ENCODE measurements at regions not wholly inside any gene's neighbourhood (a gene's known extent, or its start where the extent isn't known, plus 50 kb on each side); places are given as distances from the start of the nearest gene placed in this dataset.

GRCh38 chr20:24289737-24290481 lies 179.5 kb upstream of the SYNDIG1 start:
- no peak for TF ChIP-seq POLR2A (IDR thresholded peaks at IDR 0.05)
- TF ChIP-seq, protein P1, sequence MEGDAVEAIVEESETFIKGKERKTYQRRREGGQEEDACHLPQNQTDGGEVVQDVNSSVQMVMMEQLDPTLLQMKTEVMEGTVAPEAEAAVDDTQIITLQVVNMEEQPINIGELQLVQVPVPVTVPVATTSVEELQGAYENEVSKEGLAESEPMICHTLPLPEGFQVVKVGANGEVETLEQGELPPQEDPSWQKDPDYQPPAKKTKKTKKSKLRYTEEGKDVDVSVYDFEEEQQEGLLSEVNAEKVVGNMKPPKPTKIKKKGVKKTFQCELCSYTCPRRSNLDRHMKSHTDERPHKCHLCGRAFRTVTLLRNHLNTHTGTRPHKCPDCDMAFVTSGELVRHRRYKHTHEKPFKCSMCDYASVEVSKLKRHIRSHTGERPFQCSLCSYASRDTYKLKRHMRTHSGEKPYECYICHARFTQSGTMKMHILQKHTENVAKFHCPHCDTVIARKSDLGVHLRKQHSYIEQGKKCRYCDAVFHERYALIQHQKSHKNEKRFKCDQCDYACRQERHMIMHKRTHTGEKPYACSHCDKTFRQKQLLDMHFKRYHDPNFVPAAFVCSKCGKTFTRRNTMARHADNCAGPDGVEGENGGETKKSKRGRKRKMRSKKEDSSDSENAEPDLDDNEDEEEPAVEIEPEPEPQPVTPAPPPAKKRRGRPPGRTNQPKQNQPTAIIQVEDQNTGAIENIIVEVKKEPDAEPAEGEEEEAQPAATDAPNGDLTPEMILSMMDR (IDR thresholded peaks at IDR 0.05), result no peak
